Hematopoietic multipotent progenitor cell treated with erythropoietin and hydrocortisone succinate and interleukin-3 and kit ligand, for 6 days (in vitro differentiated cells): ENCODE measurements at regions not wholly inside any gene's neighbourhood (a gene's known extent, or its start where the extent isn't known, plus 50 kb on each side); places are given as distances from the start of the nearest gene placed in this dataset.

Experiments used
- DNase-seq: peaks from one replicate; pipeline ENCODE4 v3.0.0-alpha.2; 2015

- no peak for DNase-seq
Observed at GRCh38 chr15:77727635-77728304, 95.1 kb upstream of the LINGO1 start.

- DNase-seq = peak; percentile 75
Observed at GRCh38 chr15:77724715-77725114, 92.0 kb upstream of the LINGO1 start.

GRCh38 chr15:77723756-77724155, 91.0 kb upstream of the LINGO1 start:
- DNase-seq = no peak

- no peak for DNase-seq
Observed at GRCh38 chr15:77722759-77723460, 90.2 kb upstream of the LINGO1 start.

- no peak for DNase-seq
Observed at GRCh38 chr15:77721963-77722362, 89.3 kb upstream of the LINGO1 start.

- DNase-seq = no peak
Observed at GRCh38 chr15:77720655-77721054, 87.9 kb upstream of the LINGO1 start.

- DNase-seq = no peak
Observed at GRCh38 chr15:77720173-77720572, 87.5 kb upstream of the LINGO1 start.

- no peak for DNase-seq
Observed at GRCh38 chr15:77719450-77719849, 86.7 kb upstream of the LINGO1 start.

GRCh38 chr15:77717333-77717990, 84.8 kb upstream of the LINGO1 start:
- no peak for DNase-seq

- no peak for DNase-seq
Observed at GRCh38 chr15:77716632-77717332, 84.1 kb upstream of the LINGO1 start.

GRCh38 chr15:77715860-77716259, 83.1 kb upstream of the LINGO1 start:
- no peak for DNase-seq

GRCh38 chr15:77715051-77715450, 82.3 kb upstream of the LINGO1 start:
- peak; percentile 47 for DNase-seq

GRCh38 chr15:77714555-77714954, 81.8 kb upstream of the LINGO1 start:
- no peak for DNase-seq

- no peak for DNase-seq
Observed at GRCh38 chr15:77714023-77714422, 81.3 kb upstream of the LINGO1 start.

GRCh38 chr15:77713281-77713680, 80.6 kb upstream of the LINGO1 start:
- no peak for DNase-seq

- no peak for DNase-seq
Observed at GRCh38 chr15:77712438-77712837, 79.7 kb upstream of the LINGO1 start.

GRCh38 chr15:77710637-77711036, 77.9 kb upstream of the LINGO1 start:
- no peak for DNase-seq

GRCh38 chr15:77710206-77710605, 77.5 kb upstream of the LINGO1 start:
- no peak for DNase-seq

- DNase-seq = no peak
Observed at GRCh38 chr15:77709135-77709886, 76.6 kb upstream of the LINGO1 start.

- DNase-seq = no peak
Observed at GRCh38 chr15:77706482-77707244, 74.0 kb upstream of the LINGO1 start.

GRCh38 chr15:77702211-77702957, 69.7 kb upstream of the LINGO1 start:
- peak; percentile 65 for DNase-seq
